ENCODE measurements at regions not wholly inside any gene's neighbourhood (a gene's known extent, or its start where the extent isn't known, plus 50 kb on each side); places are given as distances from the start of the nearest gene placed in this dataset.

DNA sequence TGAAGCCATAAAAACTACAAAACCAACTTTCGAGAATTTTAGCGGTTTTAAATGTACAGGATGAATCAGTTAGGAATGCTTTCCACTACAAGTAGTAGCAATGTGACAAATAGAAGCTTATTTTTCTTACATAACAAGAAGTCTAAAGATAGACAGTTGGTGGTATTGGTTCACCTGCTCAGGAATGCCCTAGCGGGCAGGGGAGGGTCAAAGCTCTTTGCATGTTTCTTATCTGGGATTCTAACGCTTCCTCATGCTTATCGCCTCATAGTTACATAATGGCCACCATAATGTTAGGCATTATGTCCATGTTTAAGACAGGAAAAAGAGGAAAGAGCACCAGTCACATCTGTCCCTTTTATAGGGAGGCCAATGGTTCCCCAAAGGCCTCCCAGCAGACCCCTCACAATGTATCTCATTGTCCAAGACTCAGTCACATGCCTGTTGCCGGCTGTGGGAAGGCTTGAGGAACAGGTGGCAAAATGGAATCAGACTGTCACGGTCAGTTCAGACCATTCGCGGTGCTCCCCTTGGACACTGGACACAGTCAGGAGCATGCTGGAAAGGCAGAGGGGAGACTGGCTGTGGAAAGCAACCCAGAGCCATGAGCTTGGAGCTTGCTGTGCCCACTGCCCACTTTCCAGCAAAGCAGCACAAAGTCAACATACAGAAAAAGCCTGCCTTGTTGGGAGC is 69.4 kb upstream of the ODC1 start (continued):
- TF ChIP-seq HSF4 (CRISPR knock-in tag; IDR thresholded peaks at IDR 0.05; ENCODE audit: borderline replicate concordance) (no peak), HMGN3 (IDR thresholded peaks at IDR 0.05; ENCODE audit: borderline replicate concordance, extremely low read depth, insufficient read length, low read depth, low read length) (no peak)

DNA sequence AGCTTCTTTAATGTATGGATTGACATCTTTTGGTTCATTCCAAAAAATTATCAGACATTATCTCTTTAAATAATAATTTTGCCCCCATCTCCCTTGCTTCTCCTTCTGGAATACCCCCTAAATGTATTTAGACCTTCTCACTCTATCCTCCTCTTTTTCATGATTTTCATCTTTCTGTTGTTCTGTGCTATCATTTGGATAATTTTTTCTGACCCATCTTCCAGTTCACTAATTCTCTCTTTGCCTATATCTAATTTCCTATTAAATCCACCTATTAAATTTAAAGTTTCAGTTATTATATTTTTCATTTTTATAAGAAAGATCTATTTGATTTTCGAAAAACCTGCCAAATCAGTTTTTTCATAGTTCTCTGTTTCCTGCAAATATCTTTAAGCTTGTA is 67.8 kb upstream of the ODC1 start:
- Histone ChIP-seq H4K20me1 (replicated peaks; ENCODE audit: control insufficient read depth, insufficient read depth, low read length) (no peaks in the 10 kb centered on the region), H3K9ac (ENCODE audit: insufficient read depth in 1 of 2, low read depth in 2 of 2, low read length in 2 of 2) (no peak overlapping the region), H2AFZ (ENCODE audit: low read depth, low read length) (no peak overlapping the region), H3K9me3 (replicated peaks; ENCODE audit: control insufficient read depth, insufficient read depth, low read depth, low read length) (peaks cover 12% of the 10 kb centered on the region), H3K27ac (ENCODE audit: extremely low read depth, low read depth, low read length) (no peak overlapping the region), H3K36me3 (ENCODE audit: control insufficient read depth, insufficient read depth, low read length) (no peaks in the 10 kb centered on the region), H3K4me1 (replicated peaks in 1 of 2; ENCODE audit: control insufficient read depth in 2 of 2, insufficient read depth in 2 of 2, low read length in 2 of 2) (peaks cover 0 to 3% of the 10 kb centered on the region in 2 experiments; a peak in 1 of 5 replicates), H3K9me1 (ENCODE audit: control insufficient read depth, insufficient read depth, low read length) (no peaks in the 10 kb centered on the region), H3K4me3 (no peak overlapping the region), H3K27me3 (ENCODE audit: control insufficient read depth in 2 of 2, insufficient read depth in 2 of 2, low read length in 2 of 2) (peaks cover 0 to 5% of the 10 kb centered on the region in 2 experiments; a peak in 2 of 5 replicates), H3K79me2 (ENCODE audit: control insufficient read depth, insufficient read depth, low read length) (no peaks in the 10 kb centered on the region), H3K4me2 (ENCODE audit: insufficient read depth, low read length) (no peak overlapping the region)
- ATAC-seq, result no peak
- WGBS (ENCODE audit: insufficient coverage, low coverage, missing lambda C conversion rate), result 0% methylated on average over 1 of the region's 1 CpG
- in situ Hi-C loops (cut with MboI) (no loop called here), intact Hi-C loops (cut with micrococcal nuclease) (no loop called here)
- FAIRE-seq, result no peak
- TF ChIP-seq CBX3 (IDR thresholded peaks at IDR 0.05; ENCODE audit: borderline replicate concordance in 1 of 2, low read length in 2 of 2), result peak in 1 of 2 experiments; percentile 94; a peak in 2 of 3 replicates
- peak in 1 of 2 experiments; percentile 36; a peak in 1 of 4 replicates for TF ChIP-seq RCOR1 (IDR thresholded peaks at IDR 0.05; ENCODE audit: borderline replicate concordance in 1 of 2, low read depth in 2 of 2, low read length in 2 of 2)
- TF ChIP-seq, protein P1, sequence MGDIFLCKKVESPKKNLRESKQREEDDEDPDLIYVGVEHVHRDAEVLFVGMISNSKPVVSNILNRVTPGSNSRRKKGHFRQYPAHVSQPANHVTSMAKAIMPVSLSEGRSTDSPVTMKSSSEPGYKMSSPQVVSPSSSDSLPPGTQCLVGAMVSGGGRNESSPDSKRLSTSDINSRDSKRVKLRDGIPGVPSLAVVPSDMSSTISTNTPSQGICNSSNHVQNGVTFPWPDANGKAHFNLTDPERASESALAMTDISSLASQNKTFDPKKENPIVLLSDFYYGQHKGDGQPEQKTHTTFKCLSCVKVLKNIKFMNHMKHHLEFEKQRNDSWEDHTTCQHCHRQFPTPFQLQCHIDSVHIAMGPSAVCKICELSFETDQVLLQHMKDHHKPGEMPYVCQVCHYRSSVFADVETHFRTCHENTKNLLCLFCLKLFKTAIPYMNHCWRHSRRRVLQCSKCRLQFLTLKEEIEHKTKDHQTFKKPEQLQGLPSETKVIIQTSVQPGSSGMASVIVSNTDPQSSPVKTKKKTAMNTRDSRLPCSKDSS (IDR thresholded peaks at IDR 0.05; ENCODE audit: low read depth, partially characterized antibody), result peak; percentile 93
- peak; percentile 79 for TF ChIP-seq SMARCA5 (IDR thresholded peaks at IDR 0.05)
- TF ChIP-seq KDM1A (IDR thresholded peaks at IDR 0.05), result peak; percentile 12 to 48; a peak in 2 of 4 replicates
- TF ChIP-seq FIP1L1 (IDR thresholded peaks at IDR 0.05; ENCODE audit: low read depth, low read length, poor library complexity, severe bottlenecking), result no peak
- TF ChIP-seq TRIM28 (IDR thresholded peaks at IDR 0.05), result peak; percentile 94
- TF ChIP-seq ADNP (tag; IDR thresholded peaks at IDR 0.05), result peak; percentile 73
- peak; percentile 72 for TF ChIP-seq RBM25 (IDR thresholded peaks at IDR 0.05; ENCODE audit: low read depth, low read length, severe bottlenecking)
- TF ChIP-seq ZFP30 (CRISPR knock-in tag; IDR thresholded peaks at IDR 0.05; ENCODE audit: borderline replicate concordance), result peak; percentile 85; the same call in 1 of the 2 replicates
- peak; percentile 46; the same call in 1 of the 2 replicates for TF ChIP-seq HDAC2 (IDR thresholded peaks at IDR 0.05)
- TF ChIP-seq CREM (IDR thresholded peaks at IDR 0.05; ENCODE audit: low read depth), result no peak
- TF ChIP-seq ZNF408 (CRISPR knock-in tag; IDR thresholded peaks at IDR 0.05; ENCODE audit: low read depth), result no peak
- TF ChIP-seq HLTF (IDR thresholded peaks at IDR 0.05), result 0 out of 2 replicates have a peak, but pooled peaks have one; percentile 35
- ChIA-PET CTCF (ENCODE audit: low intra/inter-chr PET ratio) (no interaction called here), POLR2A (interaction anchor here (0.6 kb wide), 1 partner anchor 1958 kb away, joined by 3 read pairs; no protein-coding TSS in a partner anchor)
- BruUV-seq (replicated peaks), result no TSS peak
- DNase-seq (ENCODE audit: extremely low read depth in 1 of 4, low spot score in 3 of 4), result no peak
